Mucosa of rectum (tissue), 2 donors: ENCODE measurements at regions not wholly inside any gene's neighbourhood (a gene's known extent, or its start where the extent isn't known, plus 50 kb on each side); places are given as distances from the start of the nearest gene placed in this dataset.
A peak's percentile ranks its signal among the peaks of the same experiment; 100 is the strongest.

ENCODE experiments used
- H3K27ac ChIP-seq, 2 donors: one replicate each; pipeline ENCODE4 v1.7.0; 2013; ENCODE audit warnings: inconsistent platforms in 2 of 2, low read depth in 2 of 2, low read length in 2 of 2
- H3K27me3 ChIP-seq, 2 donors: one replicate each; pipeline ENCODE4 v1.7.0; 2013; ENCODE audit warnings: low read length in 2 of 2; ENCODE audit not compliant: control insufficient read depth in 2 of 2, insufficient read depth in 2 of 2
- H3K36me3 ChIP-seq, 2 donors: one replicate each; pipeline ENCODE4 v1.7.0; 2013; ENCODE audit warnings: low read length in 2 of 2; ENCODE audit not compliant: control insufficient read depth in 2 of 2, insufficient read depth in 2 of 2
- H3K4me1 ChIP-seq, 2 donors: one replicate each; pipeline ENCODE4 v1.7.0; 2013; ENCODE audit warnings: low read length in 2 of 2, mild to moderate bottlenecking in 1 of 2; ENCODE audit not compliant: control insufficient read depth in 2 of 2, insufficient read depth in 2 of 2
- H3K4me3 ChIP-seq, 2 donors: one replicate each; pipeline ENCODE4 v1.7.0; 2013; ENCODE audit warnings: low read length in 2 of 2
- H3K9ac ChIP-seq, 2 donors: one replicate each; pipeline ENCODE4 v1.7.0; 2013; ENCODE audit warnings: low read length in 2 of 2, low read depth in 1 of 2, mild to moderate bottlenecking in 1 of 2
- H3K9me3 ChIP-seq, 2 donors: one replicate each; pipeline ENCODE4 v1.7.0; 2013; ENCODE audit warnings: low read length in 2 of 2; ENCODE audit not compliant: control insufficient read depth in 2 of 2
- donor health status: healthy.
- donor health status: Normal muscosa, but diverticular disease.

DNA sequence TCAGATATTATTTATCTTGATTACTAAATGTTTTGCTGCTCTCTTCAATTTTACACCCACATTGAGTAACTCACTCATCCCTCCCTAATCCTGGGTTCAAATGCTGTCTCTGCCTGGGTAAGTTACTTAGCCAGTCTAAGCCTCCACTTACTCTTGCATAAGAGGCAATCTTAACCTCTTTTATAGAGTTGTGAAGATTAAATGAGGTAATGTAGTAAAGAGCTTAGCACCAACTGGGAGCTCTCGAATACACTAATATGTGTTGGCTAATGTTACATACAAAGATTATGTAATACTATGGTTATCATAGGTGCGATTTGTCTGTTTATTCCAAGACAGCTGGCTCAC lies 134.4 kb upstream of the STMND1 start:
- Histone ChIP-seq H3K4me3 (no peak overlapping the region), H3K4me1 (no peaks in the 10 kb centered on the region), H3K27ac (no peak overlapping the region), H3K9ac (no peak overlapping the region), H3K9me3 (no peaks in the 10 kb centered on the region), H3K36me3 (no peaks in the 10 kb centered on the region), H3K27me3 (no peaks in the 10 kb centered on the region)

DNA sequence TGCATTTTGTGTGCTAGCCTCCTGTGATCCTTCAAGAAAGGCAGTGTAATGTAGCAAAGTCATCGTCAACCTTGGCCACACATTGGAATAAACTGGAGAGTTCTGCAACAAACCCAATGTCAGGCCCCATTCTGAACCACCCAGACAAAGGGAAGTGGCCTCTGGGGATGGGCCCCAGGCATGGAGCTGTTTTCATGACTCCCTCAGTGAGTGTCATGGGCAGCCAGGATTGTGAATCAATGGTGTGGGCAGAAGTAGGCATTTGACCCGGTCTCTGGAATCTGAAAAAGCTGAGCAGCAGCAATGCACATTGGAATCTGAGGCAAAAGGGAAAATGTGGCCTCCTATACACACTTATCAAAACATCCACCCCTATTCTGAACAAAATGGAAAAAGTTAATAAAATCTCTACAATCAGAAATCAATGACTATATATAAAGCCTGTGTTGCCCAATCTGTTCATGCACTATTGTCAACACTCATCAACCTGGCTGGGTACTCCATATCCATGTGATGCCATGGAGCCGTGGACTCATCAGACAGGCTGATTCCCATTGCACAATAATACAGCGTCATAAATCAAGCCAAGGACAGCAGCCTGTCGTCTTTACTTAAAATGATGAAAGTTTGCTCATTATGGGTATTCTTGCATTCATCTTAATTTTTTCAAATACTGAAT lies 134.9 kb upstream of the STMND1 start:
- Histone ChIP-seq H3K4me3 (no peak overlapping the region), H3K9me3 (no peaks in the 10 kb centered on the region), H3K27me3 (no peaks in the 10 kb centered on the region), H3K27ac (no peak overlapping the region), H3K36me3 (no peaks in the 10 kb centered on the region), H3K4me1 (no peaks in the 10 kb centered on the region), H3K9ac (no peak overlapping the region)

DNA sequence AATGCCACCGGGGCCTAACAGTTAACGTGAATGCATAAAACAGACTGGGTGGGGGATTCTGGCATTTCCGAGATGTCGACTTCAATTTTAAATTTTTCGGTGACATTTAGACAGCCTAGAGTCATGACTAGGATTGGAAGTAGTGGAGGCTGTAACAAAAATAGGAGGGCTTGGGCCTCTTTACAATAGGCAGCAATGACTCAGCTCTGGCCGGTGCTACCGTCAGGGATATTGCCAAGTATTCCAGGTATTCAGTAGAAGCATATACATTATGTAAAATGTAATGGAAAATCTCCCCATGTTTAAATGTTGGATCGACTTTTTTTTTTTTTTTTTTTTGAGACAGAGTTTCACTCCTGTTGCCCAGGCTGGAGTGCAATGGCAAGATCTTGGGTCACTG lies 136.2 kb upstream of the STMND1 start:
- no peak overlapping the region for H3K27ac ChIP-seq
- H3K9me3 ChIP-seq = no peaks in the 10 kb centered on the region
- H3K9ac ChIP-seq = no peak overlapping the region
- H3K27me3 ChIP-seq = no peaks in the 10 kb centered on the region
- no peaks in the 10 kb centered on the region for H3K36me3 ChIP-seq
- H3K4me3 ChIP-seq = no peak overlapping the region
- no peaks in the 10 kb centered on the region for H3K4me1 ChIP-seq

- H3K36me3 ChIP-seq = no peaks in the 10 kb centered on the region
- no peak overlapping the region for H3K27ac ChIP-seq
- H3K27me3 ChIP-seq = no peaks in the 10 kb centered on the region
- H3K9ac ChIP-seq = no peak overlapping the region
- H3K4me1 ChIP-seq = no peaks in the 10 kb centered on the region
- H3K9me3 ChIP-seq = no peaks in the 10 kb centered on the region
- peak overlapping the region; percentile 8 to 34 for H3K4me3 ChIP-seq
Observed at GRCh38 chr6:16964553-16965499, 137.0 kb upstream of the STMND1 start.

DNA sequence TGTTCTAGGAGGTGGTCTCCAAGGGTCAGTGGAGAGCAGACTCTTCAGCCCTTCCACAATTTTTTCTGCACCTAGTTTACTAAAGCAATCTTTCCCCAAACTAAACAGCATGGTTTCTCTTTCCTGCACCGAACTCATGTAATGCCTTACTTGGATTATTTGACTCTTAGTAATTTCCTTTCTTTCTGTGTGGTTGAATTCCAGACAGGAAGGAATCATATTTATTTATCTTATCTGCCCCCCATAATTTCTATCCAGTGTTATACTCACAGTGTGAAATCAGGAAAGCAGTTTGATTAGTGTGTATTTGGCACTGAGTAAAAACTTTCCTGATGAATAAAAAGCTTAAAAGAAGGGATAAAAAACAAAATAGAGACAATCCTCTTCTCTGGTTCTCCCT lies 140.3 kb upstream of the STMND1 start:
- H3K9me3 ChIP-seq = no peaks in the 10 kb centered on the region
- no peaks in the 10 kb centered on the region for H3K27me3 ChIP-seq
- no peaks in the 10 kb centered on the region for H3K4me1 ChIP-seq
- H3K4me3 ChIP-seq = no peak overlapping the region
- H3K27ac ChIP-seq = no peak overlapping the region
- H3K9ac ChIP-seq = no peak overlapping the region
- H3K36me3 ChIP-seq = no peaks in the 10 kb centered on the region

GRCh38 chr6:16959789-16960188 lies 142.1 kb upstream of the STMND1 start:
- Histone ChIP-seq H3K9me3 (no peaks in the 10 kb centered on the region), H3K27ac (no peak overlapping the region), H3K9ac (no peak overlapping the region), H3K4me3 (no peak overlapping the region), H3K27me3 (no peaks in the 10 kb centered on the region), H3K4me1 (no peaks in the 10 kb centered on the region), H3K36me3 (no peaks in the 10 kb centered on the region)

DNA sequence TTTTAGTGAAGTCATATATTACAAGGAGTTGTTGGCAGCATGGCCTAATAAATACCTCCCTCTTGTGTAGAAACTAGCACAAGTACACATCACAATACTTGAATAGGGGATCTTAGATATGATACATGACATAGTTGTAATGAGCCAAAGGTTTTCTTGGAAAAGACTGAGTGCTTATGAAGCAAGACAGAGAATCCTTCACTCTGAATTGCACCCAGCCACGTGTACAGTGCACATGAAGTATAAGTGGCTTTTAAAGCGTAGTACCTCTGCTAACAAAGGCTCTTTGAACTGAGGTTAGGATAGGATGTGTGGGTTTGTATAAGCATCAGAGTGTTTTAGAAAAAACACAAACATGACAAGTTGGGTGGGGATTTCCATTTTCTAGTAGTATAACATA lies 145.5 kb upstream of the STMND1 start:
- Histone ChIP-seq H3K27me3 (no peaks in the 10 kb centered on the region), H3K4me3 (no peak overlapping the region), H3K36me3 (no peaks in the 10 kb centered on the region), H3K9me3 (no peaks in the 10 kb centered on the region), H3K4me1 (no peaks in the 10 kb centered on the region), H3K9ac (no peak overlapping the region), H3K27ac (no peak overlapping the region)

GRCh38 chr6:16955899-16956298 lies 146.0 kb upstream of the STMND1 start:
- Histone ChIP-seq H3K36me3 (no peaks in the 10 kb centered on the region), H3K9me3 (no peaks in the 10 kb centered on the region), H3K9ac (no peak overlapping the region), H3K27me3 (no peaks in the 10 kb centered on the region), H3K27ac (no peak overlapping the region), H3K4me1 (no peaks in the 10 kb centered on the region), H3K4me3 (no peak overlapping the region)

GRCh38 chr6:16953905-16954304 lies 147.9 kb upstream of the STMND1 start:
- Histone ChIP-seq H3K4me3 (no peak overlapping the region), H3K4me1 (no peaks in the 10 kb centered on the region), H3K9me3 (no peaks in the 10 kb centered on the region), H3K36me3 (no peaks in the 10 kb centered on the region), H3K9ac (no peak overlapping the region), H3K27ac (no peak overlapping the region), H3K27me3 (no peaks in the 10 kb centered on the region)

GRCh38 chr6:16953446-16953845 lies 148.4 kb upstream of the STMND1 start:
- Histone ChIP-seq H3K27me3 (no peaks in the 10 kb centered on the region), H3K36me3 (no peaks in the 10 kb centered on the region), H3K9me3 (no peaks in the 10 kb centered on the region), H3K4me1 (no peaks in the 10 kb centered on the region), H3K9ac (no peak overlapping the region), H3K27ac (no peak overlapping the region), H3K4me3 (no peak overlapping the region)
